ENCODE measurements at regions not wholly inside any gene's neighbourhood (a gene's known extent, or its start where the extent isn't known, plus 50 kb on each side); places are given as distances from the start of the nearest gene placed in this dataset.

DNA sequence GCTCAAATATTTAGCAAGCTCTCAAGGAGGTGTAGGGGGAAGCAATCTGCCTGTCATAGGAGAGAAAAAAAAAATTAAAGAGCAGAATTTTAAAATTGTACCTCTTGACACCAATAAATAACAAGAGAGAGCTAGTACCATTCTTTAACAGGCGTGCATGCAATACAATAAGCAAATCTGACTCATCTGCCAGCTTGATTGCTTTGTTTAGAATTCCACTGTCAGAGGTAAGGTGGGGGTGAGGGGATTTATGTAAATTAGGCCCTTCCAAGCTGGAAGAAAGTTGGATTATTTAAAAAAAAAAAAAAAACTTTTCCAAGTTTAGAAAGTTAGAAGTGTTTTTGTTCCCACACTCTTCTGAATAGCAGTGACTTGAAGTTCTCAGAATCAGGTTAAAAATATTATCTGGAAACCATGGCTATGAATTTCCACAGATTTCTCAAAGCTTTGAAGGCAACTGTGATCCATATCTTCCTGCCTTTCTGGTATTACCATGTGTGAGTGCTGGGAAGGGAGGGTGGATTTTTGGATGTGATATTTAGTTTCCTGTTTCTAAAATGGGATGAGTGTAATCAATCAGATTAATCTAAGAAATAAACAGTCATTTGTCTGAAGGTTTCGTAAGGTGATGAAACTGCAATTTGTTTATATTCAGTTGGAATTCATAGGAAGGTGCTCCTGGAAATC, 477.5 kb downstream of the TLE4 start:
- H3K9me3 ChIP-seq = peaks cover 0 to 12% (median 1%) of the 10 kb centered on the region in 4 donors
- 66 to 73% methylated on average over 2 of the region's 2 CpGs for whole genome bisulfite sequencing, 2 donors
- no peaks in the 10 kb centered on the region for H3K27me3 ChIP-seq
- H3K27ac ChIP-seq = no peak overlapping the region
- intact Hi-C loops (cut with DNase I) = no loop called here
- peaks cover 0 to 8% (median 0%) of the 10 kb centered on the region in 4 donors for H3K4me1 ChIP-seq
- TF ChIP-seq, protein P1, sequence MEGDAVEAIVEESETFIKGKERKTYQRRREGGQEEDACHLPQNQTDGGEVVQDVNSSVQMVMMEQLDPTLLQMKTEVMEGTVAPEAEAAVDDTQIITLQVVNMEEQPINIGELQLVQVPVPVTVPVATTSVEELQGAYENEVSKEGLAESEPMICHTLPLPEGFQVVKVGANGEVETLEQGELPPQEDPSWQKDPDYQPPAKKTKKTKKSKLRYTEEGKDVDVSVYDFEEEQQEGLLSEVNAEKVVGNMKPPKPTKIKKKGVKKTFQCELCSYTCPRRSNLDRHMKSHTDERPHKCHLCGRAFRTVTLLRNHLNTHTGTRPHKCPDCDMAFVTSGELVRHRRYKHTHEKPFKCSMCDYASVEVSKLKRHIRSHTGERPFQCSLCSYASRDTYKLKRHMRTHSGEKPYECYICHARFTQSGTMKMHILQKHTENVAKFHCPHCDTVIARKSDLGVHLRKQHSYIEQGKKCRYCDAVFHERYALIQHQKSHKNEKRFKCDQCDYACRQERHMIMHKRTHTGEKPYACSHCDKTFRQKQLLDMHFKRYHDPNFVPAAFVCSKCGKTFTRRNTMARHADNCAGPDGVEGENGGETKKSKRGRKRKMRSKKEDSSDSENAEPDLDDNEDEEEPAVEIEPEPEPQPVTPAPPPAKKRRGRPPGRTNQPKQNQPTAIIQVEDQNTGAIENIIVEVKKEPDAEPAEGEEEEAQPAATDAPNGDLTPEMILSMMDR (IDR thresholded peaks at IDR 0.05) = no peak
- peak in 1 of 4 donors; percentile 8 for TF ChIP-seq POLR2AphosphoS5 (IDR thresholded peaks at IDR 0.05)
- TF ChIP-seq POLR2A (IDR thresholded peaks at IDR 0.05) = no peak
- TF ChIP-seq EP300 (IDR thresholded peaks at IDR 0.05) = no peak
- DNase-seq = no peak
- no peaks in the 10 kb centered on the region for H3K36me3 ChIP-seq
- H3K4me3 ChIP-seq = no peak overlapping the region

GRCh38 chr9:80046481-80046880, 474.7 kb downstream of the TLE4 start:
- WGBS, 2 donors = 87 to 97% methylated on average over 2 of the region's 2 CpGs
- TF ChIP-seq POLR2A (IDR thresholded peaks at IDR 0.05) (no peak), EP300 (IDR thresholded peaks at IDR 0.05) (no peak), POLR2AphosphoS5 (IDR thresholded peaks at IDR 0.05) (no peak)
- TF ChIP-seq, protein P1 (IDR thresholded peaks at IDR 0.05) = no peak
- no peak for DNase-seq
- Histone ChIP-seq H3K4me3 (no peak overlapping the region), H3K27ac (no peak overlapping the region), H3K9me3 (no peaks in the 10 kb centered on the region), H3K27me3 (no peaks in the 10 kb centered on the region), H3K36me3 (no peaks in the 10 kb centered on the region), H3K4me1 (peaks cover 0 to 8% (median 0%) of the 10 kb centered on the region in 4 donors)
- intact Hi-C loops (cut with DNase I) = no loop called here

DNA sequence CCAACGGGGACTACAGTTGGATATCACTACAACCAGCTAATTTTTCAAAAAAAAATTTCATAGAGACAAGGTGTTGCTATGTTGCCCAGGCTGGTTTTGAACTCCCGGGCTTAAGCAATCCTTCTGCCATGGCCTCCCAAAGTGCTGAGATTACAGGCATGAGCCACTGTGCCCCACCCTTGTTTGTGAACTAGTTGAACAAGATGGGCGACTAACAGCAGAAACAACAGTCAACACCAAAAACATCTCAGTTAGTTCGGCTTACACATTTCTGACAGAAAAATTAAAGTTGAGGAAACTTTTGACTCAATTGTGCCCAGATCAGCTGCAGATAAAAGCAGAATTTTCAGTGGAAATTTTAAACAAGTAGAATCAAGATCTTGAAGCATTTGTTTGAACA, 470.1 kb downstream of the TLE4 start:
- Histone ChIP-seq H3K36me3 (no peaks in the 10 kb centered on the region), H3K27me3 (no peaks in the 10 kb centered on the region)
- intact Hi-C loops (cut with DNase I) = no loop called here

GRCh38 chr9:80040457-80040856, 468.7 kb downstream of the TLE4 start:
- TF ChIP-seq EP300 (IDR thresholded peaks at IDR 0.05) (no peak), POLR2AphosphoS5 (IDR thresholded peaks at IDR 0.05) (no peak), POLR2A (IDR thresholded peaks at IDR 0.05) (no peak)
- TF ChIP-seq, protein P1 (IDR thresholded peaks at IDR 0.05) = no peak
- Histone ChIP-seq H3K4me3 (no peak overlapping the region), H3K4me1 (no peaks in the 10 kb centered on the region), H3K27ac (no peak overlapping the region), H3K9me3 (no peaks in the 10 kb centered on the region), H3K36me3 (no peaks in the 10 kb centered on the region), H3K27me3 (no peaks in the 10 kb centered on the region)
- intact Hi-C loops (cut with DNase I) = no loop called here
- WGBS, 2 donors = 84% methylated on average over 4 of the region's 4 CpGs
- DNase-seq = no peak

More for the DNA sequence above, 470.1 kb downstream of the TLE4 start:
- H3K4me3 ChIP-seq = no peak overlapping the region
- TF ChIP-seq EP300 (IDR thresholded peaks at IDR 0.05) = no peak
- TF ChIP-seq, protein P1 (IDR thresholded peaks at IDR 0.05) = no peak
- no peak for TF ChIP-seq POLR2A (IDR thresholded peaks at IDR 0.05)
- TF ChIP-seq POLR2AphosphoS5 (IDR thresholded peaks at IDR 0.05) = no peak
- DNase-seq = no peak
- 69 to 85% methylated on average over 4 of the region's 4 CpGs for WGBS, 2 donors
- no peaks in the 10 kb centered on the region for H3K9me3 ChIP-seq
- H3K27ac ChIP-seq = no peak overlapping the region
- no peaks in the 10 kb centered on the region for H3K4me1 ChIP-seq

DNA sequence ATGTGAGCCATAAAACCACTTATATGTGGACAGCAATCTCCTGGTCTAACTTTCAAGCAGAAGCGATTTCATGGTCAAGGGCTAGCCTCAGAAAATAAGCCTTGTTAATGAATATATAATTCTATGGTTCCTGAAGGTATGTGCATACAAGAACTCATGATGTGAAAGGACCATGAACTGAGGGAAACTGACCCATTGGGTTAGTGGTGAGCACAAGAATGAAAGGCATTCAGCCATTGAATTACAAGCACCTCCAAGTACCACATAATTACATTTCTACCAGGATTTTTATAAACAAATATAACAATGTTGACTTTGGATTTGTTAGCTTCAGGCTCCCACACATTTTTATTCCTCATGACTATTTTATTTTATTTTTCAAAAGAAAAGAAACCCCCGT, 459.0 kb downstream of the TLE4 start:
- Histone ChIP-seq H3K9me3 (no peaks in the 10 kb centered on the region), H3K36me3 (no peaks in the 10 kb centered on the region)

More for the DNA sequence above, 459.0 kb downstream of the TLE4 start:
- intact Hi-C loops (cut with DNase I) = no loop called here
- TF ChIP-seq, protein P1 (IDR thresholded peaks at IDR 0.05) = no peak
- TF ChIP-seq EP300 (IDR thresholded peaks at IDR 0.05) (no peak), POLR2A (IDR thresholded peaks at IDR 0.05) (no peak)
- Histone ChIP-seq H3K27ac (no peak overlapping the region), H3K4me3 (no peak overlapping the region), H3K27me3 (no peaks in the 10 kb centered on the region), H3K4me1 (peaks cover 0 to 16% (median 8%) of the 10 kb centered on the region in 4 donors)
- DNase-seq = no peak
- 68 to 87% methylated on average over 2 of the region's 2 CpGs for WGBS, 2 donors

Measured in sigmoid colon (tissue), 6 donors.